HG02840 (cell line): ENCODE measurements at regions not wholly inside any gene's neighbourhood (a gene's known extent, or its start where the extent isn't known, plus 50 kb on each side); places are given as distances from the start of the nearest gene placed in this dataset.
"Not testable (repeated sequence)": the region's sequence is repeated elsewhere in the genome, so short reads cannot be mapped to it uniquely, and the experiment has no call there.

Experiments
- ATAC-seq: cut with Tn5 transposase; IDR thresholded peaks from one replicate; pipeline ENCODE4 v1.9.1; 2021; ENCODE audit warnings: mild to moderate bottlenecking, moderate library complexity, moderate number of reproducible peaks; ENCODE audit not compliant: unreplicated experiment, low FRiP score

DNA sequence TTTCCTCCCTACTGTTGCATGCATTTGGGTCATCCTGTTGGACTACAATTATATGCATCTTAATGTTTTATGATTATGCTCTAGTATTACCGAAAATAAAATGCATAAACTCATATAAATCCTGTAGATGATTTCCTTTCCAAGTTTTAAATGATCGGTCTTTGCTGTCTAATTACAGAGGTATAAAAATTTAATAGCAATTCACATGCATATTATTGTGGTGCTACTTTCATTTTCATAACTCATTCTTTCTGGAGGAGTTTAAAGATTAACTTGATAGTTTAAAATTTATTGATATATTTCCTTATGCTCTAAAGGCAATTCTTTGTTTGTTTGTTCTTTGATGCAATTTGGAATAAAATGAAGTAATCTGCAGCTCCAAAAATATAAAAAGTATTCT lies 1475.1 kb downstream of the MAT2B start:
- ATAC-seq, result no peak

DNA sequence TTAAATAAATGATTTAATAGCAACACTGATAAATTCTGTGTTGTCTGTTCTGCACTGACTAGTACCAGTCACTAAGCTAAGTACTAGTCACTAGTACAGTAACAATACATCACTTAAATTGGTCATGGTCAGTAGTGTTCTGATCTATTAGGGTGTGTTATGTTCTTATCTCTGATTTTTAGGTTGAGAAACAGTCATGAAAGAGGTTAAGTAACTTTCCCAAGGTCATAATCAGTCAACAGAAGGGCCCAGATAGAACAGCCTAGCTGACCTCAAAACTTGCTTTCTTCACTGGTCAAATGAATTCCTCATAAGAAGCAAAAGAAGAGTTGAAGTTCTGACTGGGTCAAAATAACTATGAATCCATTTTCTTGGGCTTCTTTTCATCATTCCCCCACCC lies 1492.7 kb downstream of the MAT2B start:
- ATAC-seq, result no peak

DNA sequence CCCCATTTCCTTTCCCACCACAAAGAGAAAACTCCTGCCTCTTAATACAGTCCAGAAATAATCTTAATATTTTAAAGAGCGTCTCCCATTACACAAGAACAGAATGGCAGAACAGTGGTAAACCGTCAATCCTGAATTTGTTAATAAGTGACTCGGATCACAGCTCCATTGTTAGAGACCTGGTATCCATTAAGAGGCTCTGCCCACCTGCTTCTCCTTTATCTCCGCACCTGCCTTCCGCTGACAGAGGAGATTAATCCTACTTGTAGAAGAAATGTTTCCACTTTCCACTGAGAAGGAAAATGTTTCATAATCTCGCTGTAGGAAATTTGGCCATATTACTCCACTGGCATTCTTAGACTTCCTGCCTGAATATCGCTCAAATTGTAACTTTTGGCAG lies 1493.2 kb downstream of the MAT2B start:
- ATAC-seq, result no peak

DNA sequence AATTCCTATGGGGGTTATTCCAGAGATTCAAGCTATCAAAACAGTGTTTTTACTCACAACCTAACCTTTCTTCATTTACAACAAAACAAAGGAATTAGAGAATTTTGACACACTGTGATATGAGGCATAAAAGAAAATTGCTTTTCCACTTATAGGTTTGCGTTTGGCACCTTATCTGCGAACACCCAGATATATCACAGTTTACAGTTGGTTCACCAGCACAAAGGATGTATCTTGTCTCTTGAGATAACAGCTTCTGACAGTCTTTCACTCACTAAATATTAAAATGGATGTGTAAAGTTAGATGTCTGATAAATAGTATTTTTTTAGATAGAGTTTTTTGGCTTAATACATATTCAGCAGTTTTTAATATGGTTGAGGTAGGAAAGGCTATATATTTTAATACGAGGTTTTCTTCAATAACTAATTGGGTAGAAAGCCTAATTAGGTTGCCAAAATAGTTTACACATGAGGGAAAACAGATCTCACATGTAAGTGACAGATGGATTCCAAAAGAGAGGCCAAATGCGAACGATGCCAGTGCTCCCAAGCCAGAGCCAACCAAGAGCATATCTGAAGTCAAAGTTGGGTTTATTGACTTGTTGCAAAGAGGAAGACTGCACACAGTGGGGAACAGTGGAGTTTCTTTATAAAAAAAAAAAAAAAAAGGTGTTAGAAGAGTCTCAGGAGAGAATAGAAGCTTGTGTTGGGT lies 1495.2 kb downstream of the MAT2B start:
- ATAC-seq, result no peak

DNA sequence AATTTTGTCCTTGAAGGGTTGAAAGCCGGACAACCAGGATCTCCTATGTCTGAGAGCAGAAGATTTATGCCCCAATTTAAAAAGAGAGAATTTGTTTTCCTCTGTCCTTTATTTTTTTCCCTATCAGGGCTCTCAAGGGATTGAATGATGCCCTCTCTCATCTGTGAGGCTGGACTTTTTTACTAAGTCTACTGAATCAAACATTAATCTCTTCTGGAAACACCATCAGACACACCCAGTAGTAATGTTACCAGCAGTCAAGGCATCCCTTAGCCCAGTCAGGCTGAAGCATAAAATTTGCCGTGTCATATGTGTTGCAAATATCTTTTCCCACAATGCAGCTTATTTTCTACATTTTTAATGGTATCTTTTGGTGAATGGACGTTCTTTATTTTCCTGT lies 1497.9 kb downstream of the MAT2B start:
- ATAC-seq, result no peak

DNA sequence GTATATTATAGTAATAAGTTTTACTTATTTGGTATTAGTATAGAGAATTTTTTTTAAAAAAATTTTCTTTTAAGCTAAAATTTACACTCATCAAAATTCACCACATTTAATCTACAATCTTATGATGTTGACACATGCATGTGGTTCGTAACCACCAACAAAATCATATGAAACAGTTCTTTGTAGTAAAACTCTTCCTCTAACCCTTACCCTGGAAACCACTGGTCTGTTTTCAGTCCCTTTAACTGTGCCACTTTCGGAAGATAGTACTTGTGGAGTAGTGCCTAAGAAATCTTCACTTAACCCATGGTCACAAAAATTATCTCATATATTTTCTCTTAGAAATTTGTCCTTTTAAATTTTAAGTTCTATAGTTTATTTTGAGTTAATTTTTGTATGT lies 1498.8 kb downstream of the MAT2B start:
- no peak for ATAC-seq

DNA sequence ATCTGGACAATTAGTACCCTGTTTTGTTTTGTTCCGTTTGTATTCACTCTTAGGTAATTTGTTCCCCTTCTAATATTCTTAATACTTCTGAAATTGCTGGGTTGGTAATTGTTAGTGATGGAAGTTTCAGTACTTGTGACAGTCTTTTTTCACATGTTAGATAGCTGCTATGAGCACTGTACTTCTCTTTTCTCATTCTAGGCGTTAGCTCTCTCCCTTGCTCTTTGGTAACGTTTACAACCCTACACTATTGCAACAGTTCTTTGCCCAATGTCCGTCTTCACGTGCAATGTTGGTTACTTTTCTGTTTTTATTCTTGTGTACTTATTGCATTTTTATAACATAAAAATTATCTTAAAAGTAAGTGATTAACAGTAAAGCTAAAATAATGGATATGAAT lies 1509.0 kb downstream of the MAT2B start:
- ATAC-seq, result no peak

DNA sequence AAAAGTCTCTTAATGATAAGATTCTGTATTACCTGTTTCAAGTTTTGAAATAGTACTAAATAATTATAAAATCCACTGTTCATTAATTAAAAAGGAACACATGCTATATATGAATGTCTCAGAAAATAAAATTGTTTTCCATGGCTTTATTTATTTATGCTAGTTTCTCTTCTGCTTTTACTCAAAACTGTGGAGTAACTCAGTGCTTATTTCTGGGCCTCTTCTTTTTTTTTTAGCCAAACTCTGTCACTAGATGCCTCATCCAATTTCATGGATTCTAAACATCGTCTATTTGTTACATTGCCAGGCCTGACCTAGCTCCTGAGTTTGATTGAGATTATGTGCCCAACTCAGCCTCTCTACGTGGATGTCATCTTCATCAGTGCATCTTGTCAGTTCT lies 1509.7 kb downstream of the MAT2B start:
- ATAC-seq, result no peak

DNA sequence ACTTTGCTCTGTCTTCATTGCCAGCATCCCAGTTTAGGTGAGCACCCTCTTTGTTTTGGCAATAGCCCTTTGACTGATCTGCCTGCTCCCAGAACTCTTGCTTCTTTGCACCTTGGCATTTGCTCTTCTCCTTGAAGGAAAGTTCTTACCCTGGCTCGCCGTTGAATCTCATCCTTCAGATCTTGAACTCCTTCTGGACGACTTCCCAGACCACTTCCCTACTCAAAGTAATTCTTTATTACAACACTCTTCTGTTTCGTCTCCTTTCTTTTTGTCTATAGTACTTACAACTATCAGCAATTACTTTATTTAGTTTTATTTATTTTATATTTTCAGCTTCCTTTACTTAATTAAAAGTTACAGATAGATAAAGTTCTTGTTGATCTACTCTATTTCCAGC lies 1510.1 kb downstream of the MAT2B start:
- ATAC-seq, result no peak

DNA sequence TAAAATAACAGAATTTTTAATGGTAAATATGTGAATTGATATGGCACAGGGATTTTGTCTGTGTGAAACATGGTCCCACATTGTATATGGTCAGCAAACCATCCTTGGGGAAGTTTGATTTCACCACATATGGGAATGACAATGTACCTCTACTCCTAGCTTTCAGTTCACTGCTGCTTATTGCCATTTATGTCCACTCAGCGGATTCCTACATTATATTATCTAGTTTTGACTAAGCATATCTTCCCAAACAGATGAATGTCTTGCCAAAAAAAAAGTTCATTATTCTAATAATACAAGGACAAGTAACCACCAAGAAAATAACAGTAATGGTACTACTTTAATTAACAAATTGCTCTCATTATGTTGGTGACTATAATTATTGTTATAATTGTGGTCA lies 1521.6 kb downstream of the MAT2B start:
- ATAC-seq, result no peak

DNA sequence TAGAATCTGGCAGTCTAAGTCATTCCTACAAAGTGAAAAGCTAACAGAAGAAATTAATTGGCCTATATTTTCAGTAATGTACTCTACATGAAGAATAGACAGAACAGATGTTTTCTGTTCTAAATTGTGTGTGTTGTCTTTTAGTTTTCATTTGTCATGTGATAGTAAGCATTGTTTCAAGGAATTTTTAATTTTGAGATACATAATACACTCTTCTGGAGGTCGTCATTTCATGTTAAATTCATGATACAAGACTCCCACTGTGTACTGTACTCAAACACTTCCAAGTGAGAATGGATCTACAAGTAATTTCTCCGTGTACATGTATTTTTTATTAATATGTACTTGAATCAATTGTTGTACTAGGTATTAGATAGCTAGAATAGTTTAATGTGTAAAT lies 1522.9 kb downstream of the MAT2B start:
- ATAC-seq, result no peak

DNA sequence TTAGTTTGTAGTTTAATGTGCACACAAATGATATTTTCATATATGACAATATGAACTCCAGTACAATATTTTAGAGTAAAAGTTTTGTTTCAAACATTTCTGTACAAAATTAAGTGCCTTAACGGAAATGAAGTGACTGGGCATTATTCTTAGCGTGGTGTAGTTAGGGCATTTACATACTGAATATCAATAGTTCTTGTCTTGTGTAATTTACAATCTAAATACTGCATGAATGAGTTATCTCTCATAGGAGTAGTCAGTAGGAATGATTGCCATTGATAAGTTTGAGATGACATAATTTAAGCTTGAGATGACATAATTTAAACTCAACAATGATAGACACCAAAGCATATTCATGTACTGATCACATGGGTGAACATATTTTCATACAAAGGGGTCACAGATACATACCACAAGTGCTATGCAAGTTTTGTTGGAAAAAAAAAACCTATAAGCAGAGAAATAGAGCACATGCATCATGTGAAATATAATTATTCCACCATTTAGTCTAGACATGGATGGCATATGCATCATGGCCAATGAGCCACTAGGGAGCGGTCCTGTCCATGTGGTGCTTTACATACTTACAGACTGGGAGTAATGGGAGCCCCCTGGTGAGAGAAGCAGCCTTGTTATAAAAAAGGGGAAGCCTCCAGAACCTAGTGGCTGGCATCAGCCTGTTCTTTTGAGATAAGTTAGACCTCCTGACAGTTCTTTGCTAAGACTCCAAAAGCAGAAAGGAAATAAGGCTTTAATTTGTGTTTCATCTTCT lies 1523.9 kb downstream of the MAT2B start:
- ATAC-seq, result no peak

DNA sequence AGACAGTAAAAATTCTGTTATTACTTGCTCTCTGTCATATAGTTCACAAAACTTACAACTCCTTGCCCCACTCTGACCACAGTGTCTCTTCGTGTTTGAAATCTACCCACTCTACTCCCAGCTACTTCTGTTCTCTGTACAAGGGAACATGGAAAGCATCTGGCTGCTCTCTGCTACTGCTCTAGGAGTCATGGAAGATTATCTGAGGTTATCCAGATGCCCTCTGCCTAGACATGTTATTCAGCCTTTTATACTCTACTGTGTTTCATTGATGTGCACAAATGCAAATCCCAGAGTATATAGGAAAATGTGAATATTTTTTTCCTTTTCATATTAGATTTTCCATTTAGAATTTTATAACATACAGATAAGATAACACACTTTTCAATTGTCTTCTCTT lies 1525.6 kb downstream of the MAT2B start:
- no peak for ATAC-seq

DNA sequence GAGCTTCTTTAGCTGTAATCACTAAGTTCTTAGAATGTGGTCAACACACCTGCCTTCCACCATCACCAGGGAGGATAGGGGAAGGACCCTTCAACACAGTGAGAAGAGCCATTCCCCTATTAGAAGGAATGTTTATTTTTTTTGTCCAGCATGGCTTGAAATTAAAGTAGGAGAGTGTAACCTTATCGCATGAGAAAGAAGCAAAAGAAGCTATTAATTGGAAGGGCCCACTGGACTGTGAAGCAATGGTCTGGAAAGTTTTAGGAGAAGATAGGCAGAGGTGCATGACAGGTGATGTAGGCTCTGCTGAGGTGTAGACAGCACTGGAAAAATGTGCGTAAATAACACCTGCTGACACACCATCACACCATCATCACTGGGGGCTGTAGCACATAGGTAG lies 1526.0 kb downstream of the MAT2B start:
- ATAC-seq, result no peak

DNA sequence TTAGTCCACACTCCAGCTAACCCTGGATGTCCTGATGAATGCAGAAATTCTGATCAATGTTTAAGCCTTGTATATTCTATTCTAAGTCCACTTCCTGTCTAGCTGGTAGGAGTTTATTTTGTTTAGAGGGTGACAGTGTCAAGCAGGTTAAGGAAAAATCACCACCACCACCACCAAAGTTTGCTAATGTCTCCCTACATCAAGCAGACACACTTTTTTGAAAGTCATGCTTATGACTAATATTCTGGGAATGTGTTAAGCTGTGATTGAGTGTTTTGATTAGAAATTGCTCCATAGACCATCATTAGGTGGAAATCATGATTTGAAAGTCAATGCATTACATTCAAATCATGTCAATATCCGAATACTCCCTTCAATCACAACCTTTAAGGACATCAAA lies 1530.1 kb downstream of the MAT2B start:
- no peak for ATAC-seq

DNA sequence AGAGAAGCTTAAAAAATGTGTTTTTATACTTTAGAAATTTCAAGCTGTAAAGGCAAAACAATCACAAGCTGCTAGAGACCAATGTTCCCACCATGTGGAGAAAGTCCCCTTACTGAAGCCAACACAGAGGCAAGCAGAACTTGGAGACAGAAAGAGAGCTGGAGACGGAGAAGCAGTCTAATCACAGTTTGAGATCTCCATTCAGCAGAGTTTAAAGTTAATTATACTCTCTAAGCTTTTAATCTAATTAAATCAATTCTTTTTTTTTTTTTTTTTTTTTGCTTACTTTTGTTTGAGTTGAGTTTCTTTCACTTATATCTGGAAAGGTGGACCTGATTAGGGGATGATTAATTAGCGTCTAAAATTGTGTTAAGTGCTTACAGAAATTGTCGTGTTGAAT lies 1534.3 kb downstream of the MAT2B start:
- no peak for ATAC-seq

DNA sequence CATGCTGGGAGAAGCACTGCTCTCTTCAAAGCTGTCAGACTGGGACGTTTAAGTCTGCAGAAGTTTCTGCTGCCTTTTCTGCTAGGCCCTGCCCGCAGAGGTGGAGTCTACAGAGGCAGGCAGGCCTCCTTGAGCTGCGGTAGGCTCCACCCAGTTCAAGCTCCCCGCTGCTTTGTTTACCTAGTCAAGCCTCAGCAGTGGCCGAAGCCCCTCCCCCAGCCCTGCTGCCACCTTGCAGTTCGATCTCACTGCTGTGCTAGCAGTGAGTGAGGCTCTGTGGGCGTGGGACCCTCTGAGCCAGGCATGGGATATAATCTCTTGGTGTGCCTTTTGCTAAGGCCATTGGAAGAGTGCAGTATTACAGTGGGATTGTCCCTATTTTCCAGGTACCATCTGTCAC lies 1540.5 kb downstream of the MAT2B start:
- not testable (repeated sequence) for ATAC-seq

DNA sequence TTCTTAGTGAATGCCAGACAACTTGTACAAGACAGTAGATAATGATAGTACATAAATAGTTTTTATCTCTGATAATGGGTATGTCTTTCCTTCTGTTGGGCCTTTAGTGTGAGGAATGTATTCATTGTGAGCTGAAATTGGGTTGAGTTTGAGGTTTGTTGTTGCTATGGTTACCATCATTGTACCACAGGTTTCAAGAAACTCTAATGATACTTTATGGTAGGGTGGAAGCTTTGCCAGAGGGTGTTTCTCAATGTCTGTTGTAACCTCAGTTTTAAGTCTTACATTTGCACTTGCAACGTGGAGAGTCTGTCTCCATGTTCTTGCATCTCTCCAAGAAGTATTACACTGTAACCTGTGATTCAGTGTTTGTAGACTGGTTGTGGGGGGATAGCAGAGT lies 1550.1 kb downstream of the MAT2B start:
- no peak for ATAC-seq

DNA sequence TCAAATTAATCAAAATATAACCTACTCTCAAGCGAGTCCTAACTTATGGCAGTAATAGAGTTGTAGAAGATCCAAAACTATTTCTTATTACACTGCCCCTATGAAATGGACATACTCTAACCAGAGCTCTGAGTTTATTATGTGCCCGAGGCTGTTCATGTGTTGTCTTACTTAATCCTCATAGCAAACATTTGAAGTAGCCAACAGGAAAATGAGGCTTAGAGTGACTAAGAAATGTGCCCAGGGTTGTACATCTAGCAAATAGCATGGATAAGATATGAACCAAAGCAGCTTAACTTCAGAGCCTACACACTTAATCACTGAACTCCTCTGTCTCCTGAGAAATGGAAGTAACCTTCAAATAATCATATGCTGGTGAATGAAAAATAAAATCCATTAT lies 1551.7 kb downstream of the MAT2B start:
- ATAC-seq, result no peak

DNA sequence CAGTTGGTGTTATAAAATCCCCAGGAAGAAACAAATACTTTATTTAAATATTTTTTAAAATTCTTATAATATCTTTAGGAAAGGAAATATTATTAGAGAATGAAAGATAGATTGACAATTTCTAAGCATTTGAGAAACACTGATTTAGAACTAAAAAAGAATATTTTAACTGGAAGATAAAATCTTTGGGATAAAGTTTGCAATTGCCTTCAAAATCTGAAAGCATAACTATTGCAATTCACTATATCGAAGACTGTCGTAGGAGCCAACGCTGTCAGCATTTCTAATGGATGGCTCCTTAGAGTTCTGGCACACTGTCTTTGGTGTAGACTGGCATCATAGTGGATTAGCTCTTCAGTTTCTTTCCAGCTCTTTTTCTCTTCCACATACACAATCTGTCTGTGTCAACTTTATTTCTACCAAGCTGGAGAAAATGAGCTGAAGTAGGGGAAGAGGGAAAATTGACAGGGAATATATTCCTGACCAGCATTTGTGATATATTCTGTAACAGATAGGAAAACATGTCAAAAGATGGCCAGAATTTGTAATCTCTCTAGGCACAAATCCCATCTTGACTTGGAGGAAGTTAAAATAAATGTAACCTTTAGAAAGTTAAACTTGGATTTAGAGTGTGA lies 1561.4 kb downstream of the MAT2B start:
- ATAC-seq, result no peak

DNA sequence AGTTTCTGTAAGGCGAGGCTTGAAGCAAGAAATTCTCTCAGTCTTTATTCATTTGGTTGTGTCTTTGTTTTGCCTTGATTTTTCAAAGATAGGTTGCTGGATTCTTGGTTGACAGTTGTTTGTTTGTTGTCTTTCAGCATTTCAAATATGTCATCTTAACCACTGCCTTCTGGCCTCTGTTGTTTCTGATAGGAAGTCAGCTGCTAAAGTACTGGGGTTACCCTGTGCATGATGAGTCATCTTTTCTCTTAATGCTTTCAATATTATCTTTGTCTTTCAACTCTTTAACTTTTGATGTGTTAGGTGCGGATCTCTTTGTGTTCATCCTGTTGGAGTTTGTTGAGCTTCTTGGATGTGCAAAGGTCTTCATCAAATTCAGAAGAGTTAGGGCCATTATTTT lies 1571.3 kb downstream of the MAT2B start:
- ATAC-seq, result no peak

DNA sequence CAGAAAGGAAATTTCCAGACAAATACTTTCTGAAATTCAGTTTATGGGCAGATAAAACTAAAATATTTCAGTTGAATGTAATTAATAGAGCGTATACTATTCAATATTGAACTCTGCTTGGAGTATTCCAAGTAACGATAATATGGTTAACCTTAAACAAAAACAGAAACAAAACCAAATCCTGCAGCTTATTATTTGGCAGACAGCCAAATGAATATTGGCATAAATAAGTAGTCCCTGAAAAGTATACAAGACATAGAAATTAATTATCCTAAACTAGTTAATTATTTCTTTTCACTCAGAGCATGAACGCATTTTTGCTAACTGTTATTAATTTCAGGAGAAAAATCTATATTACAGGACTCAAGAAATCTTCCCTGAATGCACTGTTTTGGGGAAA lies 1574.0 kb downstream of the MAT2B start:
- no peak for ATAC-seq
